ENCODE measurements at regions not wholly inside any gene's neighbourhood (a gene's known extent, or its start where the extent isn't known, plus 50 kb on each side); places are given as distances from the start of the nearest gene placed in this dataset.

DNA sequence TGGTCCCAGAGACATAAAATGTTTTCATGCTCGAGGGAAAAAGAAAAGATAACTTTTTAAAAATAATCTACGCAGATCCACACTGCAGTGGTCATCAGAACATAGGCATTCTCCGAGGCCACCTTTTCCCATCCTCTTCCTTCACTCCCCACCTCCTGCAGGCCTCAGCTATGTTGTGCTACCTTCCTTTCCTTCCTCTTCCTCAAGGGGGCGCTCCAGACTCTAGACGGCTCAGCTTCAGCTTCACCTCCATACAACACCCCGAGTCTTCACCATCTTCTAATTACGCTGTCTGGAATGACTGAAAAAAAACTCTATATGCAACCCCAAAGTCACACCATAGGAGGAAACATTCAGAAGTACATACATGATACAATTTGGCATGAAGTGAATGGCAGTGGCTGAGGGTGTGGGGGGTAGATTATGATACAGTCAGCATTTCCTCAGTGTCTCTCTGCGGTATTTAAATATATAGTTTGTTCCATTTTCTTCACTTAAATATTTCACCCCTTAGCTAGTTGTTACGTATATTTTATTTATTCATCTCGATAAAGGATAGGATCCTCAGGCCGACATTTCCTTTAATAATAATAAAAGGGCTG lies 583.6 kb downstream of the IRS1 start (continued):
- no peak for TF ChIP-seq HES4 (CRISPR knock-in tag; IDR thresholded peaks at IDR 0.05; ENCODE audit: borderline replicate concordance)
- no peak for TF ChIP-seq ZNF75D (CRISPR knock-in tag; IDR thresholded peaks at IDR 0.05; ENCODE audit: borderline replicate concordance)
- no peak for TF ChIP-seq ZNF207 (IDR thresholded peaks at IDR 0.05; ENCODE audit: borderline replicate concordance)
- no peak for TF ChIP-seq ISL2 (CRISPR knock-in tag; IDR thresholded peaks at IDR 0.05)
- TF ChIP-seq HNF4A (CRISPR knock-in tag; IDR thresholded peaks at IDR 0.05): no peak
- TF ChIP-seq, protein P1, sequence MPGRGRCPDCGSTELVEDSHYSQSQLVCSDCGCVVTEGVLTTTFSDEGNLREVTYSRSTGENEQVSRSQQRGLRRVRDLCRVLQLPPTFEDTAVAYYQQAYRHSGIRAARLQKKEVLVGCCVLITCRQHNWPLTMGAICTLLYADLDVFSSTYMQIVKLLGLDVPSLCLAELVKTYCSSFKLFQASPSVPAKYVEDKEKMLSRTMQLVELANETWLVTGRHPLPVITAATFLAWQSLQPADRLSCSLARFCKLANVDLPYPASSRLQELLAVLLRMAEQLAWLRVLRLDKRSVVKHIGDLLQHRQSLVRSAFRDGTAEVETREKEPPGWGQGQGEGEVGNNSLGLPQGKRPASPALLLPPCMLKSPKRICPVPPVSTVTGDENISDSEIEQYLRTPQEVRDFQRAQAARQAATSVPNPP (CRISPR knock-in tag; IDR thresholded peaks at IDR 0.05): no peak
- TF ChIP-seq, protein P2, sequence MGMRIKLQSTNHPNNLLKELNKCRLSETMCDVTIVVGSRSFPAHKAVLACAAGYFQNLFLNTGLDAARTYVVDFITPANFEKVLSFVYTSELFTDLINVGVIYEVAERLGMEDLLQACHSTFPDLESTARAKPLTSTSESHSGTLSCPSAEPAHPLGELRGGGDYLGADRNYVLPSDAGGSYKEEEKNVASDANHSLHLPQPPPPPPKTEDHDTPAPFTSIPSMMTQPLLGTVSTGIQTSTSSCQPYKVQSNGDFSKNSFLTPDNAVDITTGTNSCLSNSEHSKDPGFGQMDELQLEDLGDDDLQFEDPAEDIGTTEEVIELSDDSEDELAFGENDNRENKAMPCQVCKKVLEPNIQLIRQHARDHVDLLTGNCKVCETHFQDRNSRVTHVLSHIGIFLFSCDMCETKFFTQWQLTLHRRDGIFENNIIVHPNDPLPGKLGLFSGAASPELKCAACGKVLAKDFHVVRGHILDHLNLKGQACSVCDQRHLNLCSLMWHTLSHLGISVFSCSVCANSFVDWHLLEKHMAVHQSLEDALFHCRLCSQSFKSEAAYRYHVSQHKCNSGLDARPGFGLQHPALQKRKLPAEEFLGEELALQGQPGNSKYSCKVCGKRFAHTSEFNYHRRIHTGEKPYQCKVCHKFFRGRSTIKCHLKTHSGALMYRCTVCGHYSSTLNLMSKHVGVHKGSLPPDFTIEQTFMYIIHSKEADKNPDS (CRISPR knock-in tag; IDR thresholded peaks at IDR 0.05): no peak
- TF ChIP-seq ZNF121 (CRISPR knock-in tag; IDR thresholded peaks at IDR 0.05): no peak
- peak; percentile 36; the same call in 1 of the 2 replicates for TF ChIP-seq ZFY (CRISPR knock-in tag; IDR thresholded peaks at IDR 0.05)
- TF ChIP-seq, protein P3, sequence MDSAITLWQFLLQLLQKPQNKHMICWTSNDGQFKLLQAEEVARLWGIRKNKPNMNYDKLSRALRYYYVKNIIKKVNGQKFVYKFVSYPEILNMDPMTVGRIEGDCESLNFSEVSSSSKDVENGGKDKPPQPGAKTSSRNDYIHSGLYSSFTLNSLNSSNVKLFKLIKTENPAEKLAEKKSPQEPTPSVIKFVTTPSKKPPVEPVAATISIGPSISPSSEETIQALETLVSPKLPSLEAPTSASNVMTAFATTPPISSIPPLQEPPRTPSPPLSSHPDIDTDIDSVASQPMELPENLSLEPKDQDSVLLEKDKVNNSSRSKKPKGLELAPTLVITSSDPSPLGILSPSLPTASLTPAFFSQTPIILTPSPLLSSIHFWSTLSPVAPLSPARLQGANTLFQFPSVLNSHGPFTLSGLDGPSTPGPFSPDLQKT (CRISPR knock-in tag; IDR thresholded peaks at IDR 0.05; ENCODE audit: borderline replicate concordance): no peak
- TF ChIP-seq, protein P4, sequence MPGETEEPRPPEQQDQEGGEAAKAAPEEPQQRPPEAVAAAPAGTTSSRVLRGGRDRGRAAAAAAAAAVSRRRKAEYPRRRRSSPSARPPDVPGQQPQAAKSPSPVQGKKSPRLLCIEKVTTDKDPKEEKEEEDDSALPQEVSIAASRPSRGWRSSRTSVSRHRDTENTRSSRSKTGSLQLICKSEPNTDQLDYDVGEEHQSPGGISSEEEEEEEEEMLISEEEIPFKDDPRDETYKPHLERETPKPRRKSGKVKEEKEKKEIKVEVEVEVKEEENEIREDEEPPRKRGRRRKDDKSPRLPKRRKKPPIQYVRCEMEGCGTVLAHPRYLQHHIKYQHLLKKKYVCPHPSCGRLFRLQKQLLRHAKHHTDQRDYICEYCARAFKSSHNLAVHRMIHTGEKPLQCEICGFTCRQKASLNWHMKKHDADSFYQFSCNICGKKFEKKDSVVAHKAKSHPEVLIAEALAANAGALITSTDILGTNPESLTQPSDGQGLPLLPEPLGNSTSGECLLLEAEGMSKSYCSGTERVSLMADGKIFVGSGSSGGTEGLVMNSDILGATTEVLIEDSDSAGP (CRISPR knock-in tag; IDR thresholded peaks at IDR 0.05; ENCODE audit: borderline replicate concordance): no peak
- TF ChIP-seq ZNF337 (CRISPR knock-in tag; IDR thresholded peaks at IDR 0.05; ENCODE audit: borderline replicate concordance, low read depth): no peak
- TF ChIP-seq, protein P5, sequence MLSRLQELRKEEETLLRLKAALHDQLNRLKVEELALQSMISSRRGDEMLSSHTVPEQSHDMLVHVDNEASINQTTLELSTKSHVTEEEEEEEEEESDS (CRISPR knock-in tag; IDR thresholded peaks at IDR 0.05; ENCODE audit: borderline replicate concordance): no peak
- peak; percentile 60; the same call in 1 of the 2 replicates for TF ChIP-seq GATAD2A (CRISPR knock-in tag; IDR thresholded peaks at IDR 0.05)
- TF ChIP-seq ZNF589 (CRISPR knock-in tag; conservative IDR thresholded peaks at IDR 0.05): no peak
- no peak for TF ChIP-seq ZNF549 (CRISPR knock-in tag; IDR thresholded peaks at IDR 0.05)
- TF ChIP-seq HDAC1 (CRISPR knock-in tag; IDR thresholded peaks at IDR 0.05): no peak
- TF ChIP-seq ZNF333 (CRISPR knock-in tag; IDR thresholded peaks at IDR 0.05; ENCODE audit: borderline replicate concordance): no peak
- peak; percentile 33; the same call in 1 of the 2 replicates for TF ChIP-seq ETV5 (CRISPR knock-in tag; IDR thresholded peaks at IDR 0.05; ENCODE audit: borderline replicate concordance)
